Activated naive CD4-positive, alpha-beta T cell treated with anti-CD3 and anti-CD28 coated beads, Interleukin-2, amount 50 U/mL, for 72 hours (primary cell): ENCODE measurements at regions not wholly inside any gene's neighbourhood (a gene's known extent, or its start where the extent isn't known, plus 50 kb on each side); places are given as distances from the start of the nearest gene placed in this dataset.

ENCODE experiments used
- ATAC-seq, 2 donors: fragments of 150-1000 bp; cut with Tn5 transposase; 2 replicates each; pipeline ENCODE4 v1.10.0; 2021; ENCODE audit warnings: mild to moderate bottlenecking in 2 of 2, moderate library complexity in 2 of 2
- DNase-seq, 2 donors: peaks; one replicate each; pipeline ENCODE4 v3.0.0; 2021 to 2022; ENCODE audit warnings: low spot score in 2 of 2
- H3K27ac Mint-ChIP-seq, 2 donors: one replicate each; pipeline ENCODE4 v1.8.0; 2022; ENCODE audit warnings: mild to moderate bottlenecking in 2 of 2, mixed read lengths in 2 of 2
- H3K36me3 Mint-ChIP-seq, 2 donors: one replicate each; pipeline ENCODE4 v1.8.0; 2022; ENCODE audit warnings: mixed read lengths in 2 of 2
- H3K9me3 Mint-ChIP-seq, 2 donors: one replicate each; pipeline ENCODE4 v1.8.0; 2022; ENCODE audit warnings: mixed read lengths in 2 of 2

- Mint-ChIP-seq H3K36me3 (peaks cover 0 to 4% of the 10 kb centered on the region in 2 donors), H3K9me3 (no peaks in the 10 kb centered on the region), H3K27ac (no peak overlapping the region)
- DNase-seq (no peak), ATAC-seq (no peak)
These were observed 328.2 kb upstream of the NR3C2 start for GRCh38 chr4:148770377-148770776.

- H3K36me3 Mint-ChIP-seq, result peaks cover 0 to 22% of the 10 kb centered on the region in 2 donors
- H3K27ac Mint-ChIP-seq, result no peak overlapping the region
- DNase-seq, result no peak
These were observed 322.5 kb upstream of the NR3C2 start for GRCh38 chr4:148764720-148765119.

GRCh38 chr4:148757171-148757570 is 315.0 kb upstream of the NR3C2 start:
- ATAC-seq (no peak), DNase-seq (no peak)
- Mint-ChIP-seq H3K27ac (no peak overlapping the region), H3K36me3 (peaks cover 0 to 24% of the 10 kb centered on the region in 2 donors), H3K9me3 (peaks cover 32 to 33% of the 10 kb centered on the region in 2 donors)

More at GRCh38 chr4:148764720-148765119, 322.5 kb upstream of the NR3C2 start:
- peaks cover 10 to 11% of the 10 kb centered on the region in 2 donors for H3K9me3 Mint-ChIP-seq
- no peak for ATAC-seq

- ATAC-seq, result no peak
- no peak for DNase-seq
- Mint-ChIP-seq H3K9me3 (no peaks in the 10 kb centered on the region), H3K36me3 (no peaks in the 10 kb centered on the region), H3K27ac (no peak overlapping the region)
These were observed 307.2 kb upstream of the NR3C2 start for GRCh38 chr4:148749403-148749802.

GRCh38 chr4:148747721-148748268 is 305.6 kb upstream of the NR3C2 start:
- DNase-seq (no peak), ATAC-seq (peak in 1 of 2 donors; percentile 75)
- H3K27ac Mint-ChIP-seq, result no peak overlapping the region
- no peaks in the 10 kb centered on the region for H3K36me3 Mint-ChIP-seq
- H3K9me3 Mint-ChIP-seq, result no peaks in the 10 kb centered on the region

GRCh38 chr4:148740701-148741100 is 298.5 kb upstream of the NR3C2 start:
- ATAC-seq (no peak), DNase-seq (no peak)
- Mint-ChIP-seq H3K9me3 (no peaks in the 10 kb centered on the region), H3K36me3 (peaks cover 0 to 4% of the 10 kb centered on the region in 2 donors), H3K27ac (no peak overlapping the region)

- peaks cover 0 to 4% of the 10 kb centered on the region in 2 donors for H3K36me3 Mint-ChIP-seq
- no peak overlapping the region for H3K27ac Mint-ChIP-seq
- DNase-seq (no peak), ATAC-seq (no peak)
- no peaks in the 10 kb centered on the region for H3K9me3 Mint-ChIP-seq
These were observed 295.0 kb upstream of the NR3C2 start for GRCh38 chr4:148737061-148737770.

- DNase-seq (peak in 1 of 2 donors; percentile 8), ATAC-seq (peak; percentile 92 to 95)
- no peak overlapping the region for H3K27ac Mint-ChIP-seq
- no peaks in the 10 kb centered on the region for H3K9me3 Mint-ChIP-seq
- peaks cover 0 to 4% of the 10 kb centered on the region in 2 donors for H3K36me3 Mint-ChIP-seq
These were observed 293.4 kb upstream of the NR3C2 start for GRCh38 chr4:148735432-148736155.

GRCh38 chr4:148730766-148731165 is 288.6 kb upstream of the NR3C2 start:
- ATAC-seq, result no peak

GRCh38 chr4:148730082-148730640 is 287.9 kb upstream of the NR3C2 start:
- H3K36me3 Mint-ChIP-seq, result no peaks in the 10 kb centered on the region
- H3K27ac Mint-ChIP-seq, result no peak overlapping the region
- ATAC-seq (no peak), DNase-seq (no peak)
- no peaks in the 10 kb centered on the region for H3K9me3 Mint-ChIP-seq

More at GRCh38 chr4:148730766-148731165, 288.6 kb upstream of the NR3C2 start:
- Mint-ChIP-seq H3K9me3 (no peaks in the 10 kb centered on the region), H3K27ac (no peak overlapping the region), H3K36me3 (no peaks in the 10 kb centered on the region)
- no peak for DNase-seq

- H3K27ac Mint-ChIP-seq, result no peak overlapping the region
- peaks cover 0 to 8% of the 10 kb centered on the region in 2 donors for H3K9me3 Mint-ChIP-seq
- no peaks in the 10 kb centered on the region for H3K36me3 Mint-ChIP-seq
- ATAC-seq, result no peak
- no peak for DNase-seq
These were observed 275.8 kb upstream of the NR3C2 start for GRCh38 chr4:148717988-148718387.

GRCh38 chr4:148716431-148717052 is 274.3 kb upstream of the NR3C2 start:
- no peak for ATAC-seq
- DNase-seq, result no peak
- Mint-ChIP-seq H3K27ac (no peak overlapping the region), H3K36me3 (no peaks in the 10 kb centered on the region), H3K9me3 (peaks cover 0 to 4% of the 10 kb centered on the region in 2 donors)

GRCh38 chr4:148704291-148704690 is 262.1 kb upstream of the NR3C2 start:
- peaks cover 0 to 5% of the 10 kb centered on the region in 2 donors for H3K36me3 Mint-ChIP-seq
- H3K9me3 Mint-ChIP-seq, result peaks cover 5 to 14% of the 10 kb centered on the region in 2 donors
- DNase-seq (no peak), ATAC-seq (no peak)
- H3K27ac Mint-ChIP-seq, result no peak overlapping the region

GRCh38 chr4:148694702-148695101 is 252.5 kb upstream of the NR3C2 start:
- ATAC-seq, result no peak
- Mint-ChIP-seq H3K27ac (no peak overlapping the region), H3K9me3 (no peaks in the 10 kb centered on the region)

GRCh38 chr4:148693913-148694649 is 251.9 kb upstream of the NR3C2 start:
- H3K9me3 Mint-ChIP-seq, result no peaks in the 10 kb centered on the region
- no peak for DNase-seq
- no peak overlapping the region for H3K27ac Mint-ChIP-seq
- H3K36me3 Mint-ChIP-seq, result no peaks in the 10 kb centered on the region
- ATAC-seq, result no peak

More at GRCh38 chr4:148694702-148695101, 252.5 kb upstream of the NR3C2 start:
- H3K36me3 Mint-ChIP-seq, result no peaks in the 10 kb centered on the region
- DNase-seq, result no peak

- DNase-seq (no peak), ATAC-seq (no peak)
These were observed 250.0 kb upstream of the NR3C2 start for GRCh38 chr4:148692242-148692641.

More at GRCh38 chr4:148692242-148692641, 250.0 kb upstream of the NR3C2 start:
- Mint-ChIP-seq H3K9me3 (no peaks in the 10 kb centered on the region), H3K27ac (no peak overlapping the region), H3K36me3 (no peaks in the 10 kb centered on the region)
